SK-N-SH (cell line): ENCODE measurements at regions not wholly inside any gene's neighbourhood (a gene's known extent, or its start where the extent isn't known, plus 50 kb on each side); places are given as distances from the start of the nearest gene placed in this dataset.

Experiments used
- CTCF ChIP-seq: fragments of 200-600 bp; sonication (generic); IDR thresholded peaks from 2 replicates; pipeline ENCODE4 v1.6.1; 2017; ENCODE audit warnings: antibody characterized with exemption, mild to moderate bottlenecking, moderate library complexity
- EP300 ChIP-seq, 2 experiments: IDR thresholded peaks; 2 replicates each; pipeline versions ENCODE4 v1.4.0 to v1.6.1; 2012; ENCODE audit warnings: borderline replicate concordance in 1 of 2, low read depth in 1 of 2, low read length in 1 of 2
- FOSL2 ChIP-seq: IDR thresholded peaks from 2 replicates; pipeline ENCODE4 v1.4.0; 2012; ENCODE audit warnings: low read depth, mild to moderate bottlenecking, moderate library complexity, borderline replicate concordance
- TAF1 ChIP-seq: IDR thresholded peaks from 2 replicates; pipeline ENCODE4 v1.6.1; 2012; ENCODE audit warnings: low read depth, mild to moderate bottlenecking, low read length, moderate library complexity, borderline replicate concordance

GRCh38 chrX:125382148-125382628 is 62.5 kb downstream of the TEX13C start:
- TF ChIP-seq TAF1 (no peak), CTCF (no peak), FOSL2 (no peak), EP300 (IDR thresholded peaks at IDR 0.05; ENCODE audit: borderline replicate concordance in 1 of 2, low read depth in 1 of 2, low read length in 1 of 2) (no peak)
